K562 (cell line): ENCODE measurements at regions not wholly inside any gene's neighbourhood (a gene's known extent, or its start where the extent isn't known, plus 50 kb on each side); places are given as distances from the start of the nearest gene placed in this dataset.

Experiments
- BMI1 ChIP-seq: fragments of 150-350 bp; IDR thresholded peaks from 2 replicates; pipeline ENCODE4 v1.6.1; 2014; ENCODE audit warnings: low read length
- CTCF ChIP-seq, 3 experiments: IDR thresholded peaks in 2 of 3; conservative IDR thresholded peaks in 1 of 3; 2 replicates each; pipeline ENCODE4 v1.5.1; 2011 to 2012; ENCODE audit warnings: low read length in 3 of 3, mild to moderate bottlenecking in 3 of 3, control low read depth in 2 of 3, improper control_type of control experiment in 1 of 3, inconsistent platforms in 1 of 3, low read depth in 1 of 3, mixed read lengths in 1 of 3, moderate library complexity in 1 of 3; ENCODE audit not compliant: insufficient read depth in 2 of 3
- DPF2 ChIP-seq: fragments of 450-650 bp; IDR thresholded peaks from 2 replicates; pipeline ENCODE4 v1.6.1; 2016
- NCOA6 ChIP-seq: fragments of 450-650 bp; IDR thresholded peaks from 2 replicates; pipeline ENCODE4 v1.6.1; 2017; ENCODE audit warnings: mild to moderate bottlenecking
- NFATC3 ChIP-seq: fragments of 450-650 bp; IDR thresholded peaks from 2 replicates; pipeline ENCODE4 v1.6.1; 2017; ENCODE audit warnings: mild to moderate bottlenecking
- RBM17 ChIP-seq: fragments of 200-400 bp; formaldehyde crosslinking; IDR thresholded peaks from 2 replicates; pipeline ENCODE4 v1.6.1; 2017; ENCODE audit warnings: low read depth, mild to moderate bottlenecking, low read length, borderline replicate concordance
- RFX5 ChIP-seq: IDR thresholded peaks from 2 replicates; pipeline ENCODE4 v1.6.1; 2011; ENCODE audit warnings: low read depth, mild to moderate bottlenecking, improper control_type of control experiment, low read length
- ZBTB17 ChIP-seq: fragments of 450-650 bp; formaldehyde crosslinking; IDR thresholded peaks from 2 replicates; pipeline ENCODE4 v1.4.0; 2020; ENCODE audit warnings: mild to moderate bottlenecking
- ZFX ChIP-seq: sonication (generic); formaldehyde crosslinking; IDR thresholded peaks from 2 replicates; pipeline ENCODE4 v1.8.0; 2022; ENCODE audit warnings: mild to moderate bottlenecking, missing genetic modification reagents, moderate library complexity

GRCh38 chr1:101706366-101706765, 290.4 kb downstream of the OLFM3 start:
- TF ChIP-seq DPF2, result no peak
- TF ChIP-seq CTCF (IDR thresholded peaks at IDR 0.05 in 2 of 3, conservative IDR thresholded peaks at IDR 0.05 in 1 of 3; ENCODE audit: insufficient read depth in 2 of 3, low read depth in 1 of 3, low read length in 3 of 3), result no peak
- TF ChIP-seq NCOA6, result no peak
- TF ChIP-seq RBM17, result no peak
- TF ChIP-seq RFX5, result no peak
- TF ChIP-seq ZBTB17 (CRISPR knock-in tag), result no peak
- no peak for TF ChIP-seq NFATC3
- TF ChIP-seq ZFX, result no peak
- no peak for TF ChIP-seq BMI1
